ENCODE measurements at regions not wholly inside any gene's neighbourhood (a gene's known extent, or its start where the extent isn't known, plus 50 kb on each side); places are given as distances from the start of the nearest gene placed in this dataset.

DNA sequence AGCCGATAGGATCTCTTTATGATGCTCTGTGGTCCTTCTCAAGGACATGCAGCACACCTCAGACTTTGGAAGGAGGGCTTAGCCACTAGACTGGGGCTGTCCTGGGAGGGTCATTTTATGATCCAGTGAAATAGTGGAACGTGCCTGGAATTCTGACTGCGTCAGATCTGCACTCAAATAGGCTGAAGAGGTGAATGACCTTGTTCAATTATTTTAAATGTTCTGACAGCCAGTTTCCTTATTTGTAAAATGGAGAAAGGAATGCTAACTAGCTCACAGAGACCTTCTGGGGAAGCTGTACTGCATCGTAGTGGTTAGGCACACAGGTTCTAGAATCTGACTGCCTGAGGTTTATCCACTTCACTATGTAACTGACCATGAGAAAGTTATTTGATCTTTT, 587.5 kb downstream of the MAFB start:
- H3K27me3 ChIP-seq (ENCODE audit: control insufficient read depth in 3 of 3, insufficient read depth in 3 of 3, low read depth in 1 of 3, low read length in 3 of 3), result no peaks in the 10 kb centered on the region
- no peaks in the 10 kb centered on the region for H3K9me3 ChIP-seq (replicated peaks in 1 of 2; ENCODE audit: control insufficient read depth in 2 of 2, insufficient read depth in 1 of 2, low read depth in 1 of 2, low read length in 2 of 2)
- no peak overlapping the region for H3K27ac ChIP-seq (replicated peaks; ENCODE audit: low read length)
- H2BK15ac ChIP-seq (ENCODE audit: low read length), result no peak overlapping the region
- H3K9ac ChIP-seq (ENCODE audit: low read depth, low read length, poor library complexity), result no peak overlapping the region
- H4K8ac ChIP-seq (ENCODE audit: low read depth, low read length), result no peak overlapping the region
- no peak overlapping the region for H2BK5ac ChIP-seq (ENCODE audit: low read length)
- no peak overlapping the region for H2BK12ac ChIP-seq (ENCODE audit: low read length)
- no peak overlapping the region for H3K4me2 ChIP-seq (ENCODE audit: insufficient read depth, low read length, poor library complexity, severe bottlenecking)
- H3K18ac ChIP-seq (ENCODE audit: low read length), result no peak overlapping the region
- no peak overlapping the region for H2BK120ac ChIP-seq (ENCODE audit: low read depth, low read length)
- no peak overlapping the region for H3K14ac ChIP-seq (ENCODE audit: low read length)
- H2AFZ ChIP-seq (ENCODE audit: low read length), result no peak overlapping the region
- H3K79me1 ChIP-seq (ENCODE audit: low read depth, low read length), result no peaks in the 10 kb centered on the region
- H3K4me3 ChIP-seq (ENCODE audit: low read length in 2 of 2), result no peak overlapping the region
- no CpG with 5 or more reads among the region's 4 CpGs for WGBS, 2 donors (ENCODE audit: extremely low coverage in 2 of 2, insufficient read length in 2 of 2, insufficient replicate concordance in 1 of 2)
- H3K36me3 ChIP-seq (replicated peaks in 1 of 2; ENCODE audit: control insufficient read depth in 2 of 2, insufficient read depth in 2 of 2, low read length in 2 of 2), result no peaks in the 10 kb centered on the region
- no peak overlapping the region for H3K23ac ChIP-seq (ENCODE audit: low read depth, low read length, poor library complexity)
- no peak overlapping the region for H3K4ac ChIP-seq (ENCODE audit: low read length)
- no peak overlapping the region for H4K91ac ChIP-seq (ENCODE audit: low read depth, low read length, poor library complexity)
- no peaks in the 10 kb centered on the region for H3K4me1 ChIP-seq (ENCODE audit: control insufficient read depth in 2 of 2, insufficient read depth in 1 of 2, low read depth in 1 of 2, low read length in 2 of 2)
- no peak for DNase-seq (ENCODE audit: low spot score)
- H2AK5ac ChIP-seq (ENCODE audit: low read depth, low read length), result no peak overlapping the region

- H2BK12ac ChIP-seq (ENCODE audit: low read length), result no peak overlapping the region
- no peaks in the 10 kb centered on the region for H3K27me3 ChIP-seq (ENCODE audit: control insufficient read depth in 3 of 3, insufficient read depth in 3 of 3, low read depth in 1 of 3, low read length in 3 of 3)
- H3K18ac ChIP-seq (ENCODE audit: low read length), result no peak overlapping the region
- H2BK15ac ChIP-seq (ENCODE audit: low read length), result no peak overlapping the region
- no peaks in the 10 kb centered on the region for H3K79me1 ChIP-seq (ENCODE audit: low read depth, low read length)
- no peak overlapping the region for H3K27ac ChIP-seq (replicated peaks; ENCODE audit: low read length)
- no peak overlapping the region for H2AFZ ChIP-seq (ENCODE audit: low read length)
- H3K4me1 ChIP-seq (ENCODE audit: control insufficient read depth in 2 of 2, insufficient read depth in 1 of 2, low read depth in 1 of 2, low read length in 2 of 2), result no peaks in the 10 kb centered on the region
- H4K8ac ChIP-seq (ENCODE audit: low read depth, low read length), result no peak overlapping the region
- no peak overlapping the region for H4K91ac ChIP-seq (ENCODE audit: low read depth, low read length, poor library complexity)
- H3K9ac ChIP-seq (ENCODE audit: low read depth, low read length, poor library complexity), result no peak overlapping the region
- WGBS, 2 donors (ENCODE audit: extremely low coverage in 2 of 2, insufficient read length in 2 of 2, insufficient replicate concordance in 1 of 2), result no CpG with 5 or more reads among the region's 3 CpGs
- no peak overlapping the region for H3K14ac ChIP-seq (ENCODE audit: low read length)
- H3K36me3 ChIP-seq (replicated peaks in 1 of 2; ENCODE audit: control insufficient read depth in 2 of 2, insufficient read depth in 2 of 2, low read length in 2 of 2), result no peaks in the 10 kb centered on the region
- H3K4ac ChIP-seq (ENCODE audit: low read length), result no peak overlapping the region
- H3K9me3 ChIP-seq (replicated peaks in 1 of 2; ENCODE audit: control insufficient read depth in 2 of 2, insufficient read depth in 1 of 2, low read depth in 1 of 2, low read length in 2 of 2), result no peaks in the 10 kb centered on the region
- no peak overlapping the region for H2BK5ac ChIP-seq (ENCODE audit: low read length)
- no peak overlapping the region for H2BK120ac ChIP-seq (ENCODE audit: low read depth, low read length)
- H3K4me3 ChIP-seq (ENCODE audit: low read length in 2 of 2), result no peak overlapping the region
- no peak overlapping the region for H3K4me2 ChIP-seq (ENCODE audit: insufficient read depth, low read length, poor library complexity, severe bottlenecking)
- no peak for DNase-seq (ENCODE audit: low spot score)
- H3K23ac ChIP-seq (ENCODE audit: low read depth, low read length, poor library complexity), result no peak overlapping the region
- H2AK5ac ChIP-seq (ENCODE audit: low read depth, low read length), result no peak overlapping the region
Observed at GRCh38 chr20:40100261-40100660, 588.8 kb downstream of the MAFB start.

DNA sequence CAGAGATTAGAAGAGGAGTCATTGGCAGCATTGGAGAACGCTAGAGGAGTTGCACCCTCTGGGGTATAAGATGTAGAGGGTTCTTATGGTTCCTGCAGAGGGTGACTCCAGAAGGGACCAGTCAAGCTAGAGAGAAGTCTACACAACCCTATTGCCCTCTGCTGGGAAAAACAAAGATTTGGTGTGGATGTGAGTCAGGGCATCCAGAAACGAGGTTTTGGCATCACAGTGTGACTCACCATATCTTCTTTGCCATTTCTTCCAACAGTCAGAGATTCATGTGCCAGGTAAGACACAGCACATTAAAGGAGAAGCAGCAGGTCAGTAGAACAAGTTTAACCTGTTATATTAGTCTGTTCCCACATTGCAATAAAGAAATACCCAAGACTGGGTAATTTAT, 598.8 kb downstream of the MAFB start:
- H3K36me3 ChIP-seq (replicated peaks in 1 of 2; ENCODE audit: control insufficient read depth in 2 of 2, insufficient read depth in 2 of 2, low read length in 2 of 2), result no peaks in the 10 kb centered on the region
- H3K4me1 ChIP-seq (ENCODE audit: control insufficient read depth in 2 of 2, insufficient read depth in 1 of 2, low read depth in 1 of 2, low read length in 2 of 2), result no peaks in the 10 kb centered on the region
- WGBS, 2 donors (ENCODE audit: extremely low coverage in 2 of 2, insufficient read length in 2 of 2, insufficient replicate concordance in 1 of 2), result no CpG with 5 or more reads among the region's 2 CpGs
- no peak overlapping the region for H2AFZ ChIP-seq (ENCODE audit: low read length)
- H3K4me3 ChIP-seq (ENCODE audit: low read length in 2 of 2), result no peak overlapping the region
- DNase-seq (ENCODE audit: low spot score), result no peak
- no peak overlapping the region for H3K4ac ChIP-seq (ENCODE audit: low read length)
- no peak overlapping the region for H3K23ac ChIP-seq (ENCODE audit: low read depth, low read length, poor library complexity)
- no peak overlapping the region for H3K18ac ChIP-seq (ENCODE audit: low read length)
- no peaks in the 10 kb centered on the region for H3K27me3 ChIP-seq (ENCODE audit: control insufficient read depth in 3 of 3, insufficient read depth in 3 of 3, low read depth in 1 of 3, low read length in 3 of 3)
- no peaks in the 10 kb centered on the region for H3K79me1 ChIP-seq (ENCODE audit: low read depth, low read length)
- H2BK5ac ChIP-seq (ENCODE audit: low read length), result no peak overlapping the region
- H2AK5ac ChIP-seq (ENCODE audit: low read depth, low read length), result no peak overlapping the region
- no peak overlapping the region for H3K14ac ChIP-seq (ENCODE audit: low read length)
- no peaks in the 10 kb centered on the region for H3K9me3 ChIP-seq (replicated peaks in 1 of 2; ENCODE audit: control insufficient read depth in 2 of 2, insufficient read depth in 1 of 2, low read depth in 1 of 2, low read length in 2 of 2)
- H4K8ac ChIP-seq (ENCODE audit: low read depth, low read length), result no peak overlapping the region
- no peak overlapping the region for H2BK15ac ChIP-seq (ENCODE audit: low read length)
- no peak overlapping the region for H4K91ac ChIP-seq (ENCODE audit: low read depth, low read length, poor library complexity)
- no peak overlapping the region for H3K4me2 ChIP-seq (ENCODE audit: insufficient read depth, low read length, poor library complexity, severe bottlenecking)
- no peak overlapping the region for H2BK120ac ChIP-seq (ENCODE audit: low read depth, low read length)
- H2BK12ac ChIP-seq (ENCODE audit: low read length), result no peak overlapping the region
- H3K9ac ChIP-seq (ENCODE audit: low read depth, low read length, poor library complexity), result no peak overlapping the region
- no peak overlapping the region for H3K27ac ChIP-seq (replicated peaks; ENCODE audit: low read length)

GRCh38 chr20:40087496-40087895, 601.5 kb downstream of the MAFB start:
- no peak overlapping the region for H3K18ac ChIP-seq (ENCODE audit: low read length)
- H2AK5ac ChIP-seq (ENCODE audit: low read depth, low read length), result no peak overlapping the region
- H3K4me3 ChIP-seq (ENCODE audit: low read length in 2 of 2), result no peak overlapping the region
- H3K14ac ChIP-seq (ENCODE audit: low read length), result no peak overlapping the region
- H2BK120ac ChIP-seq (ENCODE audit: low read depth, low read length), result no peak overlapping the region
- no peaks in the 10 kb centered on the region for H3K79me1 ChIP-seq (ENCODE audit: low read depth, low read length)
- no peak overlapping the region for H3K27ac ChIP-seq (replicated peaks; ENCODE audit: low read length)
- H3K27me3 ChIP-seq (ENCODE audit: control insufficient read depth in 3 of 3, insufficient read depth in 3 of 3, low read depth in 1 of 3, low read length in 3 of 3), result no peaks in the 10 kb centered on the region
- H4K8ac ChIP-seq (ENCODE audit: low read depth, low read length), result no peak overlapping the region
- no peak for DNase-seq (ENCODE audit: low spot score)
- no peak overlapping the region for H2BK5ac ChIP-seq (ENCODE audit: low read length)
- H3K4me1 ChIP-seq (ENCODE audit: control insufficient read depth in 2 of 2, insufficient read depth in 1 of 2, low read depth in 1 of 2, low read length in 2 of 2), result no peaks in the 10 kb centered on the region
- no peak overlapping the region for H3K9ac ChIP-seq (ENCODE audit: low read depth, low read length, poor library complexity)
- no peak overlapping the region for H4K91ac ChIP-seq (ENCODE audit: low read depth, low read length, poor library complexity)
- H3K36me3 ChIP-seq (replicated peaks in 1 of 2; ENCODE audit: control insufficient read depth in 2 of 2, insufficient read depth in 2 of 2, low read length in 2 of 2), result no peaks in the 10 kb centered on the region
- no peak overlapping the region for H2AFZ ChIP-seq (ENCODE audit: low read length)
- H3K23ac ChIP-seq (ENCODE audit: low read depth, low read length, poor library complexity), result no peak overlapping the region
- H3K4ac ChIP-seq (ENCODE audit: low read length), result no peak overlapping the region
- no peaks in the 10 kb centered on the region for H3K9me3 ChIP-seq (replicated peaks in 1 of 2; ENCODE audit: control insufficient read depth in 2 of 2, insufficient read depth in 1 of 2, low read depth in 1 of 2, low read length in 2 of 2)
- no peak overlapping the region for H2BK15ac ChIP-seq (ENCODE audit: low read length)
- H2BK12ac ChIP-seq (ENCODE audit: low read length), result no peak overlapping the region
- H3K4me2 ChIP-seq (ENCODE audit: insufficient read depth, low read length, poor library complexity, severe bottlenecking), result no peak overlapping the region

Measured in neuronal stem cell (in vitro differentiated cells).